ENCODE measurements at regions not wholly inside any gene's neighbourhood (a gene's known extent, or its start where the extent isn't known, plus 50 kb on each side); places are given as distances from the start of the nearest gene placed in this dataset.

DNA sequence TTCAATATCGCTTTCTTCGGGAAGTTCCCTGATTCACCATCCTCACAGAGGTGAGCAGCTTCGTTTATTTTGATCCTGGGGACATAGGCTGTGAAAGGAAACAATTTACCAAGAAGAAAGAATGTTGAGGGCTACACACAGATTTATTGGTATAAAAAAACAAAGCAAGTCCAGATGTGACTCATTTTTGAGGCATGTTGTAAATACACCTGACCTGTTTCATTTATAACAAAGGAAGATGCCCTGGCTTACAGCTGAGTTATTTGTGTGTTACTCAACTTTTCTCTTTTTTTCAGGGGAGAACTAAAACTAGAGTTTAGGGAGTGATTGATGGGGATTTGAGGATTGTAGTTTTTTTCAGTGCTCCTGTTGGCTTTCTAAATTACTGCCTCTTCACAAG, 489.5 kb downstream of the CBLN4 start:
- Histone ChIP-seq H3K27ac (no peak overlapping the region), H3K4me3 (no peak overlapping the region), H3K4me1 (no peaks in the 10 kb centered on the region), H3K27me3 (replicated peaks in 1 of 7) (no peaks in the 10 kb centered on the region), H3K36me3 (no peaks in the 10 kb centered on the region), H3K9me3 (peaks cover 0 to 6% (median 0%) of the 10 kb centered on the region in 8 donors)
- 53 to 71% (median 59%) methylated on average over 3 of the region's 3 CpGs for WGBS, 5 donors
- intact Hi-C loops (cut with DNase I; ENCODE audit: low total_unique reads) = no loop called here
- DNase-seq = no peak
- no peak for TF ChIP-seq POLR2AphosphoS5 (IDR thresholded peaks at IDR 0.05)
- TF ChIP-seq POLR2A (IDR thresholded peaks at IDR 0.05) = no peak
- no peak for TF ChIP-seq CTCF (IDR thresholded peaks at IDR 0.05 in 8 of 11, conservative IDR thresholded peaks at IDR 0.05 in 3 of 11)

DNA sequence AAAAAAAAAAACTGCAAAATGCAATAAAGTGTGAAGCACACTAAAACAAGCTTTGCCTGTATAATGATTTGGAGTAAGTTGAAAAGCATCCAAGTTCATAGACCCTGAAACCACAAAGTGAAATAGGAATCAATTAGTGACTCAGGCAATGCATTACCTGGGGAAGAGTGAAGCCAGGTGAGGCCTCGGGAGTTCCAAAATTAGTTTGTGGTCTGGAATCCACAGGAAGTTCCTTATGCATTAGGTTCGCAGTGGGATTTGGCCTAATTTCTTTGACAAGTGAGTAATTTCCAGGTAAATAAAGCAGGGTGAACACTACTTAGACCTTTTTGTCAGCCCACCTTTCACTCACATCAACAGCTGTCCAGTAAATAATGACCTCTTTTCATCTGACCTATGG, 490.8 kb downstream of the CBLN4 start:
- no peak overlapping the region for H3K4me3 ChIP-seq
- 59 to 73% (median 68%) methylated on average over 2 of the region's 2 CpGs for WGBS, 5 donors
- H3K27me3 ChIP-seq (replicated peaks in 1 of 7) = no peaks in the 10 kb centered on the region
- no peak for DNase-seq
- intact Hi-C loops (cut with DNase I; ENCODE audit: low total_unique reads) = no loop called here
- no peaks in the 10 kb centered on the region for H3K4me1 ChIP-seq
- H3K36me3 ChIP-seq = no peaks in the 10 kb centered on the region
- peaks cover 0 to 6% (median 0%) of the 10 kb centered on the region in 8 donors for H3K9me3 ChIP-seq
- no peak for TF ChIP-seq POLR2A (IDR thresholded peaks at IDR 0.05)
- TF ChIP-seq CTCF (IDR thresholded peaks at IDR 0.05 in 8 of 11, conservative IDR thresholded peaks at IDR 0.05 in 3 of 11) = no peak
- no peak overlapping the region for H3K27ac ChIP-seq

GRCh38 chr20:55513954-55514353, 491.4 kb downstream of the CBLN4 start:
- Histone ChIP-seq H3K4me3 (no peak overlapping the region), H3K27me3 (replicated peaks in 1 of 7) (no peaks in the 10 kb centered on the region), H3K27ac (no peak overlapping the region), H3K9me3 (peaks cover 0 to 6% (median 0%) of the 10 kb centered on the region in 8 donors), H3K4me1 (no peaks in the 10 kb centered on the region), H3K36me3 (no peaks in the 10 kb centered on the region)
- no peak for TF ChIP-seq POLR2A (IDR thresholded peaks at IDR 0.05)
- TF ChIP-seq CTCF (IDR thresholded peaks at IDR 0.05 in 8 of 11, conservative IDR thresholded peaks at IDR 0.05 in 3 of 11) = no peak
- TF ChIP-seq POLR2AphosphoS5 (IDR thresholded peaks at IDR 0.05) = no peak
- intact Hi-C loops (cut with DNase I; ENCODE audit: low total_unique reads) = no loop called here
- DNase-seq = no peak
- WGBS, 5 donors = 62 to 77% (median 69%) methylated on average over 4 of the region's 4 CpGs

DNA sequence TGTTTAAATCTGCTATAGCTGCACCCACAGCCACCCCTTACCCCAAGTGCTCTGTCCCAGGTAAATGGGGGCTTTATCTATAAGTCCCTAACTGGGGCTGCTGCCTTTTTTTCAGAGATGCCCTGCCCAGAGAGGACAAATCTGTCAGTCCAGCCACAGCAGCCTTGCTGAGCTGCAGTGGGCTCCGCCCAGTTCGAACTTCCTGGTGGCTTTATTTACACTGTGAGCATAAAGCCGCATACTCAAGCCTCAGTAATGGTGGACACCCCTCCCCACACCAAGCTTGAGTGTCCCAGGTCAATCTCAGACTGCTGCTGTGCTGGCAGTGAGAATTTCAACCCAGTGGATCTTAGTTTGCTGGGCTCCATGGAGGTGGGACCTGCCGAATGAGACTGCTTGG, 505.2 kb downstream of the CBLN4 start:
- 77 to 84% (median 78%) methylated on average over 4 of the region's 4 CpGs for WGBS, 5 donors
- Histone ChIP-seq H3K4me3 (no peak overlapping the region), H3K4me1 (no peaks in the 10 kb centered on the region), H3K27me3 (replicated peaks in 1 of 7) (no peaks in the 10 kb centered on the region), H3K9me3 (peaks cover 0 to 29% (median 15%) of the 10 kb centered on the region in 8 donors), H3K36me3 (no peaks in the 10 kb centered on the region), H3K27ac (no peak overlapping the region)
- intact Hi-C loops (cut with DNase I; ENCODE audit: low total_unique reads) = no loop called here
- no peak for TF ChIP-seq POLR2AphosphoS5 (IDR thresholded peaks at IDR 0.05)
- no peak for TF ChIP-seq CTCF (IDR thresholded peaks at IDR 0.05 in 8 of 11, conservative IDR thresholded peaks at IDR 0.05 in 3 of 11)
- TF ChIP-seq POLR2A (IDR thresholded peaks at IDR 0.05) = no peak
- DNase-seq = no peak

All from spleen (tissue), 11 donors.